22Rv1 (cell line): ENCODE measurements at regions not wholly inside any gene's neighbourhood (a gene's known extent, or its start where the extent isn't known, plus 50 kb on each side); places are given as distances from the start of the nearest gene placed in this dataset.

ENCODE experiments used
- H3K27ac ChIP-seq: fragments of 450-650 bp; 2 replicates; pipeline ENCODE4 v1.5.1; 2017
- CTCF ChIP-seq: fragments of 450-650 bp; IDR thresholded peaks from 2 replicates; pipeline ENCODE4 v1.5.1; 2017; ENCODE audit warnings: mild to moderate bottlenecking
- ZFX ChIP-seq: fragments of 450-650 bp; IDR thresholded peaks from 2 replicates; pipeline ENCODE4 v1.6.1; 2017; ENCODE audit warnings: antibody characterized with exemption, borderline replicate concordance

- TF ChIP-seq CTCF (no peak), ZFX (no peak)
- H3K27ac ChIP-seq, result no peak overlapping the region
These were observed 199.6 kb downstream of the GAS1 start for GRCh38 chr9:86747711-86748110.

- no peak for TF ChIP-seq ZFX
- TF ChIP-seq CTCF, result no peak
- no peak overlapping the region for H3K27ac ChIP-seq
These were observed 205.7 kb downstream of the GAS1 start for GRCh38 chr9:86741311-86742208.

GRCh38 chr9:86735772-86736458 is 211.4 kb downstream of the GAS1 start:
- TF ChIP-seq ZFX (no peak), CTCF (no peak)
- H3K27ac ChIP-seq, result no peak overlapping the region

- no peak for TF ChIP-seq CTCF
- no peak for TF ChIP-seq ZFX
- no peak overlapping the region for H3K27ac ChIP-seq
These were observed 212.5 kb downstream of the GAS1 start for GRCh38 chr9:86734771-86735170.

GRCh38 chr9:86733929-86734328 is 213.4 kb downstream of the GAS1 start:
- no peak for TF ChIP-seq ZFX
- TF ChIP-seq CTCF, result no peak
- H3K27ac ChIP-seq, result no peak overlapping the region

- H3K27ac ChIP-seq, result no peak overlapping the region
- no peak for TF ChIP-seq CTCF
- TF ChIP-seq ZFX, result no peak
These were observed 214.7 kb downstream of the GAS1 start for GRCh38 chr9:86732514-86733171.
